Loucy (cell line): ENCODE measurements at regions not wholly inside any gene's neighbourhood (a gene's known extent, or its start where the extent isn't known, plus 50 kb on each side); places are given as distances from the start of the nearest gene placed in this dataset.

ENCODE experiments used
- EZH2phosphoT487 ChIP-seq: fragments of 200-600 bp; IDR thresholded peaks from 2 replicates; pipeline ENCODE4 v1.6.1; 2018; ENCODE audit warnings: antibody characterized with exemption, mild to moderate bottlenecking, moderate library complexity, borderline replicate concordance
- TF ChIP-seq, protein P1 (sequence below): fragments of 200-600 bp; sonication (generic); conservative IDR thresholded peaks from 2 replicates; pipeline ENCODE4 v1.5.1; 2014; ENCODE audit warnings: mild to moderate bottlenecking, antibody characterized with exemption, low read length

GRCh38 chr10:90229486-90229885, 528.1 kb downstream of the KIF20B start:
- TF ChIP-seq, protein P1, sequence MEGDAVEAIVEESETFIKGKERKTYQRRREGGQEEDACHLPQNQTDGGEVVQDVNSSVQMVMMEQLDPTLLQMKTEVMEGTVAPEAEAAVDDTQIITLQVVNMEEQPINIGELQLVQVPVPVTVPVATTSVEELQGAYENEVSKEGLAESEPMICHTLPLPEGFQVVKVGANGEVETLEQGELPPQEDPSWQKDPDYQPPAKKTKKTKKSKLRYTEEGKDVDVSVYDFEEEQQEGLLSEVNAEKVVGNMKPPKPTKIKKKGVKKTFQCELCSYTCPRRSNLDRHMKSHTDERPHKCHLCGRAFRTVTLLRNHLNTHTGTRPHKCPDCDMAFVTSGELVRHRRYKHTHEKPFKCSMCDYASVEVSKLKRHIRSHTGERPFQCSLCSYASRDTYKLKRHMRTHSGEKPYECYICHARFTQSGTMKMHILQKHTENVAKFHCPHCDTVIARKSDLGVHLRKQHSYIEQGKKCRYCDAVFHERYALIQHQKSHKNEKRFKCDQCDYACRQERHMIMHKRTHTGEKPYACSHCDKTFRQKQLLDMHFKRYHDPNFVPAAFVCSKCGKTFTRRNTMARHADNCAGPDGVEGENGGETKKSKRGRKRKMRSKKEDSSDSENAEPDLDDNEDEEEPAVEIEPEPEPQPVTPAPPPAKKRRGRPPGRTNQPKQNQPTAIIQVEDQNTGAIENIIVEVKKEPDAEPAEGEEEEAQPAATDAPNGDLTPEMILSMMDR = no peak
- TF ChIP-seq EZH2phosphoT487 = no peak
